Stimulated activated naive B cell treated with anti-CD40 and anti-IgM and Interleukin-4, amounts not matched to agents 10 μg/mL and 1 μg/mL and 100 μg/mL, for 72 hours (primary cell): ENCODE measurements at regions not wholly inside any gene's neighbourhood (a gene's known extent, or its start where the extent isn't known, plus 50 kb on each side); places are given as distances from the start of the nearest gene placed in this dataset.

ENCODE experiments used
- ATAC-seq, 2 donors: fragments of 150-1000 bp; cut with Tn5 transposase; replicated peaks; 2 replicates each; pipeline ENCODE4 v1.10.0; 2021; ENCODE audit warnings: moderate library complexity in 1 of 2
- DNase-seq: peaks from one replicate; pipeline ENCODE4 v3.0.0; 2021
- H3K27ac Mint-ChIP-seq: one replicate; pipeline ENCODE4 v1.8.0; 2022; ENCODE audit warnings: mild to moderate bottlenecking, mixed read lengths
- H3K27me3 Mint-ChIP-seq, 2 donors: one replicate each; pipeline ENCODE4 v1.8.0; 2022; ENCODE audit warnings: mixed read lengths in 2 of 2
- H3K36me3 Mint-ChIP-seq, 2 donors: one replicate each; pipeline ENCODE4 v1.8.0; 2022; ENCODE audit warnings: mixed read lengths in 2 of 2, mild to moderate bottlenecking in 1 of 2
- H3K4me1 Mint-ChIP-seq, 2 donors: one replicate each; pipeline ENCODE4 v1.8.0; 2022; ENCODE audit warnings: mixed read lengths in 2 of 2, mild to moderate bottlenecking in 1 of 2
- H3K4me3 Mint-ChIP-seq, 2 donors: one replicate each; pipeline ENCODE4 v1.8.0; 2022; ENCODE audit warnings: mild to moderate bottlenecking in 2 of 2, mixed read lengths in 2 of 2, moderate library complexity in 1 of 2
- H3K9me3 Mint-ChIP-seq, 2 donors: one replicate each; pipeline ENCODE4 v1.8.0; 2022; ENCODE audit warnings: mixed read lengths in 2 of 2, mild to moderate bottlenecking in 1 of 2

DNA sequence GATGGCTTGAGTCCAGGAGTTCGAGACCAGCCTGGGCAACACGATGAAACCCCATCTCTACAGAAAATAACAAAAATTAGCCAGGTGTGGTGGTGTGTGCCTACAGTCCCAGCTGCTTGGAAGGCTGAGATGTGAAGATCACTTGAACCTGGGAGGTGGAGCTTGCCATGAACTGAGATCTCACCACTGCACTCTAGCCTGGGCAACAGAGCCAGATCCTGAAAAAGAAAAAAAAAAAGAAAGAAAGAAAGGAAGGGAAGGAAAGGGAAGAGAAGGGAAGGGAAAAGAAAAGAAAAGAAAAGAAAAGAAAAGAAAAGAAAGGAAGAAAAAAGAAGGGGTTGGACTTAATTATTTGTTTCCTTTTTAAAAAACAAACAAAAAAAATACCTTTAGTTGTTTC is 764.2 kb downstream of the IRX1 start:
- ATAC-seq: no peak

DNA sequence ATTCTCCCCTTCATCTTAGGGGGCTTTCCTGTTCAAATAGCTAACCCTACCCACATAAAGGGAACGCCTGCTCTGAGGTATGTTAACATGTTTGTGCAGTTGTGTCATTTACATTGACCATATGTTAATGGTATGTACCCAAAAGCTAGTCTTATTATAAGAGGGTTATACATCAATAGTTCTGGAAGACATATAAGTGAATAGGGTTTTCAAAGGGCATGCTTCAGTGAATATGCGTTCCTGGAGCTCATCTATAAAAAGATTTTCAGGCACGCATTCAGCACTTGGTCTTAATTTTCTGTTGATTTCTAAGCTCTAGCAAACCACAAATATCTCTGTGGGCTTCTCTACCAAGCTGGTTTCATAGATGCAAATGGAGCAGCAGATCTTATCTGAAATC is 766.1 kb downstream of the IRX1 start:
- DNase-seq (no peak), ATAC-seq (no peak)
- Mint-ChIP-seq H3K36me3 (no peaks in the 10 kb centered on the region), H3K27me3 (no peaks in the 10 kb centered on the region), H3K4me1 (no peaks in the 10 kb centered on the region), H3K9me3 (peaks cover 4 to 11% of the 10 kb centered on the region in 2 donors), H3K27ac (no peak overlapping the region), H3K4me3 (no peak overlapping the region)

More for the DNA sequence above, 764.2 kb downstream of the IRX1 start:
- no peak overlapping the region for H3K4me3 Mint-ChIP-seq
- no peak overlapping the region for H3K27ac Mint-ChIP-seq
- DNase-seq: no peak
- peaks cover 4 to 11% of the 10 kb centered on the region in 2 donors for H3K9me3 Mint-ChIP-seq
- no peaks in the 10 kb centered on the region for H3K27me3 Mint-ChIP-seq
- H3K4me1 Mint-ChIP-seq: no peaks in the 10 kb centered on the region
- H3K36me3 Mint-ChIP-seq: no peaks in the 10 kb centered on the region

DNA sequence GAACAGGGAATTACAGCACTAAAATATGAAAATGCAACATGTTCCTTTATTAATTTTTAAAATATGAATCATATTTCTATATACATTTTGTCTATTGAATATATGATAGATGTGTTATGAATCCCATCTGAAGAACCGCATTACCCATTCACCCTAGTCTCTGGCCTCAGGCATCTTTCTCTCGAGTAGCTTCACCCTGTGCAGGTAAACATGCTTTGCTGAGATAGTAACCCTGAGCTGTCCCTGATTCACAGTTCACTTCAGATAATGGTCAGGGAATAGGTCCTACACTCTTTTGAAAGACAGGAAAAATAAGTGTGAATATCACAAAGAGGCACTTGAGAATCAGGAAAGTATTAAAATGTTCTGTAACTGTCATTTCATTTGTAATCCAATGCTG is 766.8 kb downstream of the IRX1 start:
- Mint-ChIP-seq H3K4me1 (no peaks in the 10 kb centered on the region), H3K9me3 (peaks cover 4 to 11% of the 10 kb centered on the region in 2 donors), H3K27ac (no peak overlapping the region), H3K36me3 (no peaks in the 10 kb centered on the region), H3K27me3 (no peaks in the 10 kb centered on the region), H3K4me3 (no peak overlapping the region)
- ATAC-seq (no peak), DNase-seq (no peak)

DNA sequence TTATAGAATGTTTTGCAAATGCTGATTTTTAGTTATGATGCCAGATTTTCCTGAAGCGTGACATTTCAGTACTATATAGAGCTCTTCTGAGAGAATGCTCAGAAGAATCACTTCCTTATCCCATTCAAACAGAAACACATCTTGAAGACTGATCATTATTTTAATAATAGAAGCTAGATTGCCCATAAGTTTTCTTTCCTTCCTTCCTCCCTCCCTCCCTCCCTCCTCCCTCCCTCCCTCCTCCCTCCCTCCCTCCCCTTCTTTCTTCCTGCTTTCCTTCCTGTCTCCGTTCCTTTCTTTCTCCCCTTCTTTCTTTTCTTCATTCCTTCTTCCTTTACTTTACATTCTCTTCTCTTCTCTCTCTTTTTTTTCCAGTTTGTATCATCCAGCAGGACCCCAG is 767.4 kb downstream of the IRX1 start:
- no peak overlapping the region for H3K4me3 Mint-ChIP-seq
- H3K27ac Mint-ChIP-seq: no peak overlapping the region
- DNase-seq (no peak), ATAC-seq (no peak)
- peaks cover 4 to 11% of the 10 kb centered on the region in 2 donors for H3K9me3 Mint-ChIP-seq
- no peaks in the 10 kb centered on the region for H3K27me3 Mint-ChIP-seq
- H3K36me3 Mint-ChIP-seq: no peaks in the 10 kb centered on the region
- H3K4me1 Mint-ChIP-seq: no peaks in the 10 kb centered on the region

DNA sequence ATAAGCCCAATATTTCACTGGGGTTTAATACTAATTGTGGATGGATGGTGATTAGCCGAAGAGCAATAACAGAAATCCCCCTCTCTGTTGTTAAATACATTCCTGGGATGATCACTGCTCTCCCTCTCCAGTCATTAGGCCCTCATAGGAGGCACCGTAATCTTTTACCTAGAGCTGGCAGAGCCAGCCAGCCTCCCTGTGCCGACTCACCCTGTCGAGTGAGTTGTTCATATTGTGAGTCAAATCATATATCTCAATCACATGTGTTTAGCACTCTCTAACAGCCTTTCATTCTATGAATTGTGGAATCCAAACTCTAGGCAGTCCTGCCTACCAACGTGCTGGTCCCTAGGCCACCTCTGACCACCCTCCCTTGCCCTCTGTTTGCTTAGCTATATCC is 771.0 kb downstream of the IRX1 start:
- no peak for ATAC-seq

DNA sequence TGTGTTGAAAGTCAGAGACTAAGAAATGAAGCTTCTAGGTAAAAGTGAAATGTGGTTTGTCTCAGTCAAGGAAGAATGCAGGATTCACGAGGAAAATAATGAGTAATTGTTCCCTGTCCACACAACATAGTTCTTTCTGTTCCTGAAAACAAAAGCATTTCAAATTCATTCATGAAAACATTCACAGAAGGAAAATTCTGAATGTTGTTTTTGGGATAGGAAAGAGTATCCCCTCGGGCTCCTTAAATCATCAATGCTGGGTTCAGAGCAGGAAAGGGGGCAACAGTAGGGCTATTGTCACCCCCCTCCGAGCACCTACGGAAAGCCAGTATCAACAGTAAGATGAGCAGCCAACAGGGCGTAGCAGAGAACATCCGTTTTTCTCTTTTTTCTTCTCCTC is 769.9 kb upstream of the ADAMTS16 start:
- H3K27ac Mint-ChIP-seq: no peak overlapping the region
- H3K4me3 Mint-ChIP-seq: no peak overlapping the region
- DNase-seq: no peak
- peaks cover 0 to under 1% of the 10 kb centered on the region in 2 donors for H3K4me1 Mint-ChIP-seq
- H3K36me3 Mint-ChIP-seq: no peaks in the 10 kb centered on the region
- peaks cover 0 to 4% of the 10 kb centered on the region in 2 donors for H3K9me3 Mint-ChIP-seq
- no peaks in the 10 kb centered on the region for H3K27me3 Mint-ChIP-seq
- ATAC-seq: no peak

More for the DNA sequence above, 771.0 kb downstream of the IRX1 start:
- no peaks in the 10 kb centered on the region for H3K4me1 Mint-ChIP-seq
- no peaks in the 10 kb centered on the region for H3K36me3 Mint-ChIP-seq
- peaks cover 0 to 3% of the 10 kb centered on the region in 2 donors for H3K9me3 Mint-ChIP-seq
- H3K27ac Mint-ChIP-seq: no peak overlapping the region
- no peak overlapping the region for H3K4me3 Mint-ChIP-seq
- DNase-seq: no peak
- no peaks in the 10 kb centered on the region for H3K27me3 Mint-ChIP-seq

DNA sequence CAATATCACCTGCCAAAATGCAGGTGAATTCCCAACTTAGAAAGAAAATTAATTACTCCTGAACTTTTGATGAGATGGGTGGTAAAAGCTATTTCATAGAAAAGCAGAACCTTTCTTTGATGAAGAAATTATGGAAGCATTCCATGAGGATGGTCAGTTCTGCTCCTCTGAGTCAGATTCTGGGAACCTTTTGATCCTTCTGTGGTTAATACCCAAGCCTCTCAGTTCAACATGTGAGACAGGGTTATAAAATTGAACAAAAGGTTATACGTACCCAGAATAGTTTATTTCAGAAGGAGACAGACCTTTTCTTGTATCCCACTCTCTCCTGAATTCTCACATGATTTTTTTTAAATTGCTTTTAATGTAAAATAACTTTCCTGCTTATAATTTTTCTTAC is 767.6 kb upstream of the ADAMTS16 start:
- H3K4me3 Mint-ChIP-seq: no peak overlapping the region
- no peak for ATAC-seq
- peaks cover 0 to 6% of the 10 kb centered on the region in 2 donors for H3K9me3 Mint-ChIP-seq
- no peak overlapping the region for H3K27ac Mint-ChIP-seq
- no peak for DNase-seq
- peaks cover 6 to 8% of the 10 kb centered on the region in 2 donors for H3K4me1 Mint-ChIP-seq
- H3K36me3 Mint-ChIP-seq: no peaks in the 10 kb centered on the region
- no peaks in the 10 kb centered on the region for H3K27me3 Mint-ChIP-seq

DNA sequence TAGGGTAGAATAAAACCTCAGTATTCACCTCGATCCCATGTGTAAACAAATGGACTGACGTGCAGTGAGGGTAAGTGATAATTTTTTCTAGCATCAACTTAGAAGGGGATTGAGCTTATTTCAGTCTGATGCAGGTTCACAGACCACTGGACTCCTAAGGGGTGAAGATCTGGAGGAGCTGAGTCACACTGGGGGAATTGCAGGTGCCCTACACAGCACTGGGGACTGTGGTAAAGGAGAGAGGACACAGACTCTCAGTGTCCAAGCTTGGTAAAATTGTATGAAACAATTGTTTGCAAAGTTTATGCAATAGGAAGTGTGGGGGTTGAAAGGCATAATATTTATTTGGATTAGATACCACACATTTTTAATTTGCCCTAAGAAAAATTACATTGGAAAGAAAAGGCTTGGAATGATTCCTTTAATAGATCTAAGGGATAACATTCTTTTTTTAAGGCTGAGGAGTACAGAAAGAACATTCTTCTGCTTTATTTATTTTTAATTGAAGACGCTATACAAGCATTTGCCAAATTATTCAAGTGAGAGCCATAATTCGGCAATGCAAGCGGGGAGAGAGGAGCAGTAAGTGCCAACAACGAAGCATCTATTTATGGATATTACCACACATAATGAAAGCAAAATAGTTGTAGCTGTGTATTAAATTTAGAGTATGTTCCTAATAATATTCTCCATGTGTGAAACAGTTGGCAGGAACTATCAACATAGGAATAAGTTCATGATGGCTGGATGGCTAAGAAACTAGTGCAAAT is 766.9 kb upstream of the ADAMTS16 start:
- Mint-ChIP-seq H3K4me3 (no peak overlapping the region), H3K36me3 (no peaks in the 10 kb centered on the region), H3K9me3 (peaks cover 0 to 6% of the 10 kb centered on the region in 2 donors), H3K4me1 (peaks cover 6 to 8% of the 10 kb centered on the region in 2 donors), H3K27ac (no peak overlapping the region), H3K27me3 (no peaks in the 10 kb centered on the region)
- ATAC-seq (no peak), DNase-seq (no peak)

DNA sequence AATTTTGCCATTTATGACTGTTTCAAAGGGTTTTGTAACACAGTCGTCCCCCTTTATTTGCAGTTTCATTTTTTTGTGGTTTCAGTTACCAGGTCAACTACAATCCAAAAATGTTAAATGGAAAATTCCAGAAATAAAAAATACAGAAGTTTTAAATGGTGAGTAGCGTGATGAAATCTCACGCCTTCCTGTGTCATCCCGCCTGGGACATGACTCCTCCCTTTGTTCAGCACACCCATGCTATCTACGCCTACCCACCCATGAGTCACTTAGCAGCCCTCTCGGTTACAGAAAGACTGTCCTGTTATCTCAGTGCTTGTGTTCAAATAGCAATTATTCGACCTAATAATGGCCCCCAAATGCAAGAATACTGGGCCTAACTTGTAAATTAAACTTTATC is 765.3 kb upstream of the ADAMTS16 start:
- H3K9me3 Mint-ChIP-seq: peaks cover 4 to 7% of the 10 kb centered on the region in 2 donors
- no peaks in the 10 kb centered on the region for H3K36me3 Mint-ChIP-seq
- peaks cover 6 to 8% of the 10 kb centered on the region in 2 donors for H3K4me1 Mint-ChIP-seq
- H3K27me3 Mint-ChIP-seq: no peaks in the 10 kb centered on the region
- no peak overlapping the region for H3K4me3 Mint-ChIP-seq
- ATAC-seq (no peak), DNase-seq (no peak)
- H3K27ac Mint-ChIP-seq: no peak overlapping the region

DNA sequence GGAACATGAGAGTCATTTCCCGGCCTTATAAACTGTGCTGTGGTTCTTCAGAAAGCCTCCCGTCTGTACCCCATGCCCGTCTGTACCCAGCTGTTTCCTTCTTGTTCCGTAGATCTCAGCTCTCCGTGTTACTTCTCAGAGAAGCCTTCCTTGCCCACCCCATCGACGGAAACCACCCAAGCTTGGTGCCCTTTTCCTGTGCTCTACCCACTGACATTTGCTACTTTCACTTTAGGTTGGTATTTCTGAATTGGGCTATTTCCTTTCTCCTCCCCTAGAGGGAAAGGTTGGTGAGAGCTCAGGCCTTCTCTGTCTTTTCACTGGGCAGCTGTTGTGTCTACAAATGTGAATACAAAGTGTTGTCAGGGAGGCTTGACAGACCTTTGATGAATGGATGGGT is 764.5 kb upstream of the ADAMTS16 start:
- DNase-seq (no peak), ATAC-seq (peak; percentile 62 to 82)
- H3K36me3 Mint-ChIP-seq: no peaks in the 10 kb centered on the region
- H3K4me3 Mint-ChIP-seq: peak overlapping the region in 1 of 2 donors; percentile 59
- H3K4me1 Mint-ChIP-seq: peaks cover 6 to 8% of the 10 kb centered on the region in 2 donors
- H3K9me3 Mint-ChIP-seq: peaks cover 4 to 5% of the 10 kb centered on the region in 2 donors
- H3K27me3 Mint-ChIP-seq: no peaks in the 10 kb centered on the region
- H3K27ac Mint-ChIP-seq: peak overlapping the region; percentile 60

DNA sequence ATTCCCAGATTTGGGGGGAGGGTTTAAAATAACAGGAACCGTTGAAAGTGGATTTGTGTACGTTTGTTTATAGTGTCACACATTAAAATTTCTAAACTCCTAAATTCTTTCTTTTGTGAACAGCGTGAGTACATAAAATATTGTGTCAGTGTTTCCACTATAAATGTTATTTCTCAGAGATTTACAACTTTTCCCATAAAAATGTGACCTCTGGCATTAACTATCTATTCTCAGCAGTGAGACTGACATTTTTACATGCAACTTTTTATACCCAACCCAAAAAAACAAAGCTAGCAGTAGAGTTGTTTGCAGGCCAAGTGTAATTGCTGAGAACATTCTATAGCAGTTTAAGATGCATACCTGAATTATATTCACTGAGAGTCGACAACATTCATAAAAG is 757.0 kb upstream of the ADAMTS16 start:
- DNase-seq (no peak), ATAC-seq (no peak)
- no peak overlapping the region for H3K4me3 Mint-ChIP-seq
- peaks cover 0 to 5% of the 10 kb centered on the region in 2 donors for H3K27me3 Mint-ChIP-seq
- no peak overlapping the region for H3K27ac Mint-ChIP-seq
- peaks cover 5 to 9% of the 10 kb centered on the region in 2 donors for H3K9me3 Mint-ChIP-seq
- no peaks in the 10 kb centered on the region for H3K4me1 Mint-ChIP-seq
- H3K36me3 Mint-ChIP-seq: no peaks in the 10 kb centered on the region

DNA sequence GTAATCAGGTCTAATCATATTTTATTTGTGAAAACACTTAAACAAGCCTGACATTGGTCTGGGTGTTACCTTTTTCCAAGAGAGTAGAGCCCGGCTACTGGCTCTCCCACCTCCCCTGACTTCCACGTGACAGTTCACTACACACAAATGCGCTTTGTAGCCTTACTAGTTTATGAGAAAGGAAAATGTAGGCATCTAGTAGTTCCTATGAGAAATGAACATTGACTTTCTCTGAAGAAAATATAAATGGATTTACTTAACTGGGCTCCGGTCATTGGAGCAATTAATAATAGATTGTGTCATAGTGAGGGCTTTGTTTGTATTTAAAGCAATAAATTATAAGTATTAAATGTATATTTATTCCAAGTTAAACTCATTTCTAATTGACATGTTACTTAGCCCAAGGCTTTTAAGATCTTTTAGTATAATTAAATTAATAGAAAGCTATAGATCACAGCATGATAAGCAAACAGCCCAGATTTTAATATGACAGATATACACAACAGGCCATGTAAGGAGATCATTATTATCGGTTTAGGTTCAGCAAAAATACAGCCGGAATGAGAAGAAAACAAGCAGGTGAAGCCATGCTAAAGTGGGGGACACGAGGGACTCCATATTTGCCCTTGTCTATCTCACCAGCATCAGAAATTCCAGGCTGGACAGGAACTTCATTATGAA is 756.5 kb upstream of the ADAMTS16 start:
- no peak overlapping the region for H3K27ac Mint-ChIP-seq
- ATAC-seq: no peak
- H3K4me1 Mint-ChIP-seq: no peaks in the 10 kb centered on the region
- no peak overlapping the region for H3K4me3 Mint-ChIP-seq
- no peaks in the 10 kb centered on the region for H3K36me3 Mint-ChIP-seq
- H3K27me3 Mint-ChIP-seq: peaks cover 0 to 5% of the 10 kb centered on the region in 2 donors
- DNase-seq: no peak
- H3K9me3 Mint-ChIP-seq: peaks cover 5 to 9% of the 10 kb centered on the region in 2 donors

DNA sequence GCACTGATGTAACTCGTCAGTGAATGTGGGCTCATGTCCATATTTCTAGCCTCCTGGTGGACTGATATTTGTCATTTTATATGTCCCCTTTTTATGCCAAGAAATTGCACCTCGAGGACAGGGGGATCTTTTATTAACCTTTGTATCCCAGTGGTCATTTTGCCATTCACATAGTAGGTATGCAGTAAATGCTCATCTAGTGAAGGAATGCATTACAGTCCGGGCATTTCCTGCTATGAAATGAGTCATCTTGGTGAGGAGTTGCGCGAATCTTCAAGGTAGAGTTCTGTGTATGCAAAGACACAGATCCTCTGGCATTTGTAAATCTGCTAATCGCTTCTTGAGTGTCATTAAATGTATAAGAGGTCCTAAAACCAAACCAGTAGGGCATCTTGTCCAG is 755.5 kb upstream of the ADAMTS16 start:
- Mint-ChIP-seq H3K27ac (no peak overlapping the region), H3K36me3 (no peaks in the 10 kb centered on the region), H3K4me3 (no peak overlapping the region), H3K9me3 (peaks cover 4 to 5% of the 10 kb centered on the region in 2 donors), H3K4me1 (no peaks in the 10 kb centered on the region), H3K27me3 (peaks cover 0 to 5% of the 10 kb centered on the region in 2 donors)
- ATAC-seq (no peak), DNase-seq (no peak)

DNA sequence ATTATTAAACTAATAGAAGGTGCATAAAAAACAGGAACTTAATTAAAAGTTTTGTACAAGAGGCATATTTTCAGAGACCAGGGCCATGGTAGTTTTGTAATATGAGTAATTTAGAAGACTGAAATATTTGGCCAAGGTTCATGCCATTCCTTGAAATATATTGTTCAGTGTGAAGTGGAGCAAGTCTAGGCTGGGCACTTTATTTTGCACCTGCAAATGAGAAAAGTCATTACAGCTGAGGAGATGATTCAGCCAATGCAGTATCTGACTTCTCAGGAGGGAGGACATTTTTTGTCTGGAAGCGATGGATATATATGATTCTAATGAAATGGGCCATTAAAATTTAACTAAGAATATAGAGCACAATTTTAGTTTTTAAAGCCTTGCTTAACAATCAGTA is 754.0 kb upstream of the ADAMTS16 start:
- Mint-ChIP-seq H3K36me3 (no peaks in the 10 kb centered on the region), H3K4me3 (no peak overlapping the region), H3K9me3 (peaks cover 4 to 5% of the 10 kb centered on the region in 2 donors), H3K27ac (no peak overlapping the region), H3K4me1 (no peaks in the 10 kb centered on the region), H3K27me3 (peaks cover 0 to 5% of the 10 kb centered on the region in 2 donors)
- DNase-seq: no peak
- no peak for ATAC-seq

DNA sequence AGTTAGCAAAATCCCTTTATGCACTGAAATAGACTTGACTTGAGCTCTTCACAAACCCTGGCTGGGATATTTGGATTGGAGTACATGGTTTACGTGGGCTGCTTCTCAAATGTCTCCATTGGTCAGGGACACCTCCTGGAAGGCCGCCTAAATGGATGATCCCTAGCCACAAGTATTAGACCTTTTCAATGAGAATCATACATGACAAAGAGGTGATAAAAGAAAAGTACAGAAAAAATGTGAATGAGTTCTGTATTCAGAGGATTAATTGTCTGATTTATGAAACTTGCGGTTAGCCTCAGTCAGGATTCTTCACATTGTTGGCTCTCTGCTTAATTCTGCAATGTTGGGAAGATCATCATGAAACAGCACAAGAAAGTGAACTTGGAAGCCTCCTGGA is 752.8 kb upstream of the ADAMTS16 start:
- peaks cover 0 to 5% of the 10 kb centered on the region in 2 donors for H3K27me3 Mint-ChIP-seq
- H3K27ac Mint-ChIP-seq: no peak overlapping the region
- no peak for DNase-seq
- no peaks in the 10 kb centered on the region for H3K36me3 Mint-ChIP-seq
- no peaks in the 10 kb centered on the region for H3K4me1 Mint-ChIP-seq
- no peak for ATAC-seq
- H3K4me3 Mint-ChIP-seq: no peak overlapping the region
- H3K9me3 Mint-ChIP-seq: peaks cover 4 to 5% of the 10 kb centered on the region in 2 donors
